ENCODE measurements at regions not wholly inside any gene's neighbourhood (a gene's known extent, or its start where the extent isn't known, plus 50 kb on each side); places are given as distances from the start of the nearest gene placed in this dataset.
"Not testable (repeated sequence)": the region's sequence is repeated elsewhere in the genome, so short reads cannot be mapped to it uniquely, and the experiment has no call there.

DNA sequence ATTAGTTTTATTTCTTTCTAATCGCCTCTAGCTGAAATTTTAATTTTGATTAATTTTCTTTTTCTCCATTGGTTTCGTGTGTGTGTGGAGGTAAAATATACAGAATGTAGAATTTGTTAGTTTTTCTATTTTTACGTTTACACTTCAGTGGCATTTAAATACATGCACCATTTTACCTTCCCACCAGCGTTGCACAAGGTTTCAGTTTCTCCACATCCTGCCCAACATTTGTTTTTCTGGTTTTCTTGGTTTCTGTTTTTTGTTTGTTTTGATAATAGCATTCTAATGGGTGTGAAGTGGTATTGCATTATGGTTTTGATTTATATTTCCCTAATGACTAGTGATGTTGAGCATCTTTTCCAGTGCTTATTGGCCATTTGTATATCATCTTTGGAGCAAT is 871.4 kb upstream of the DEFB115 start:
- FAIRE-seq; DNase-seq (ENCODE audit: low spot score): not testable (repeated sequence)

DNA sequence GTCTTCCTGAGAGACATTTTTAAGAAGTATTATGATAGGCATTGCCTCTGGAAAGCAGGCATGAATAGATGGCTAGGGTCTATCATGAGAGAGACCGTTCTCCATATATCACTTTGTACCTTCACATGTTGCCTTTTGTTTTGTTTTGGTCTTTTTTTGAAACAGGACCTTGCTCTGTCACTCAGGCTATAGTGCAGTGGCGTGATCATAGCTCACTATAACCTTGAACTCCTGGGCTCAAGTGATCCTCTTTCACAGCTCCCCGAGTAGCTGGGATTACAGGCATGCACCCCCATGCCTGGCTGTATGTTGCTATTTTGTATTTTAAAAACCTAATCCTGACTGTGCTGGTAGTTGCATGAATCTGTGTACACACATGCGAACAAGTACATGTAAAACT is 869.6 kb upstream of the DEFB115 start:
- FAIRE-seq, result not testable (repeated sequence)

DNA sequence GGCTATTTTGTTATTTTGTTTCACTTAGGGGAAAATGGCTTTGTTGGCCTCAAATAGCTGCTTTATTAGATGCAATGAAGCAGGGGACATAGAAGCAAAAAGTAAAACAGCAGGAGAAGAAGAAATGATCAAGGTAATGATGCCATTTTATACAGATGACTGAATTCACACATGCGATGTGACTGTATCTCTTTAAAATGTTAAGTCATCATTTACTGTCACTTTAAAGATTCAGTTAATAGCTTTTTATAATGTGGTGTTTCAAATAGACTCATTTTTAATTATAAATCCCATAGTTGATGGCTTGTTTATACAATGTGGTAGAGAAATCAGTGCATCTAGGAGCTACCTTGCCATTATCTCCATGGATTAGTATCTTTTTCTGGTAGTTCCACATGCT is 863.9 kb upstream of the DEFB115 start:
- not testable (repeated sequence) for DNase-seq (ENCODE audit: low spot score); FAIRE-seq

More for the DNA sequence above, 869.6 kb upstream of the DEFB115 start:
- not testable (repeated sequence) for DNase-seq (ENCODE audit: low spot score)

DNA sequence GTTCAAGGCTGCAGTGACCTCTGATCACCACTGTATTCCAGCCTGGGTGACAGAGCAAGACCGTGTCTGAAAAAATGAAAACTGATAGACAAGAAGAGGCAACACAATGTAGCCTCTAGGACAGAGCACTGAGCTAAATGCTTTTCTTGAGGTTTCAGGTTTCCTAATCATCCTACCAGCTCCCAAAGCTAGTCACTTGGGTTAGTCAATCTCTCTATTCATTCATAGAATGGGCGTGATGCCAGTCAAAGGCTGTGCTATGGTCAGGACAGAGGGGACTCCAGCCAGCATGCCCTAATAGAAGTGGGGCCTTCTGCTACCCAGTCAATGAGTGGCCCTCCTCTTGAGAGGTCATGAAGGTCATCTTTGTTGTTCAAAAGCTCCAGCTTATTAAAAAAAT is 860.4 kb upstream of the DEFB115 start:
- FAIRE-seq; DNase-seq (ENCODE audit: low spot score): not testable (repeated sequence)

DNA sequence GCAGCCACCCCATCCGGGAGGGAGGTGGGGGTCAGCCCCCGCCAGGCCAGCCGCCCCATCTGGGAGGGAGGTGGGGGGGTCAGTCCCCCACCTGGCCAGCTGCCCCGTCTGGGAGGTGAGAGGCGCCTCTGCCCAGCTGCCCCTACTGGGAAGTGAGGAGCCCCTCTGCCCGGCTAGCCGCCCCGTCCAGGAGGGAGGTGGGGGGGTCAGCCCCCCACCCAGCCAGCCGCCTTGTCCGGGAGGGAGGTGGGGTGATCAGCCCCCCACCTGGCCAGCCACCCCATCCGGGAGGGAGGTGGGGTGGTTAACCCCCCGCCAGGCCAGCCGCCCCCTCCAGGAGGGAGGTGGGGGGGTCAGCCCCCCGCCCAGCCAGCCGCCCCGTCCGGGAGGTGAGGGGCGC is 852.4 kb upstream of the DEFB115 start:
- DNase-seq (ENCODE audit: low spot score); FAIRE-seq: not testable (repeated sequence)

DNA sequence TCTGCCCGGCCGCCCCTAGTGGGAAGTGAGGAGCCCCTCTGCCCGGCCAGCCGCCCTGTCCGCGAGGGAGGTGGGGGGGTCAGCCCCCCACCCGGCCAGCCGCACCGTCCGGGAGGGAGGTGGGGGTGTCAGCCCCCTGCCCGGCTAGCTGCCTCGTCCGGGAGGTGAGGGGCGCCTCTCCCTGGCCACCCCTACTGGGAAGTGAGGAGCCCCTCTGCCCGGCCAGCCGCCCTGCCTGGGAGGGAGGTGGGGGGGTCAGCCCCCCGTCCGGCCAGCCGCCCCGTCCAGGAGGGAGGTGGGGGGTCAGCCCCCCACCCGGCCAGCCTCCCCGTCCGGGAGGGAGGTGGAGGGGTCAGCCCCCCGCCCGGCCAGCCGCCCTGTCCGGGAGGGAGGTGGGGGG is 851.9 kb upstream of the DEFB115 start:
- FAIRE-seq; DNase-seq (ENCODE audit: low spot score): not testable (repeated sequence)

DNA sequence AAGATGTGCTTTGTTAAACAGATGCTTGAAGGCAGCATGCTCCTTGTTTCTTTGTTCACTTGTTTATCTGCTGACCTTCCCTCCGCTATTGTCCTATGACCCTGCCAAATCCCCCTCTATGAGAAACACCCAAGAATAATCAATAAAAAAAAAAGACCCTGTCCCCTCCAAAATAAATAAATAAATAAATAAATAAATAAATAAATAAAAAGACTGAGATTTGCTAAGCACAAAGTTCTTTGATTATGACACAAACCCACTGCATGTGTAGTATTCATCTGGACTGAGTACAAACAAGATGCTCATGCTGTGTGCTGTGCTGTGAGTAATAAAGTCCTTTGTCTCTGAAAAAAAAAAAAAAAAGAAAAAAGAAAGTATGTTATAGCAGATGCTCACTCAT is 851.1 kb upstream of the DEFB115 start:
- not testable (repeated sequence) for DNase-seq (ENCODE audit: low spot score); FAIRE-seq

DNA sequence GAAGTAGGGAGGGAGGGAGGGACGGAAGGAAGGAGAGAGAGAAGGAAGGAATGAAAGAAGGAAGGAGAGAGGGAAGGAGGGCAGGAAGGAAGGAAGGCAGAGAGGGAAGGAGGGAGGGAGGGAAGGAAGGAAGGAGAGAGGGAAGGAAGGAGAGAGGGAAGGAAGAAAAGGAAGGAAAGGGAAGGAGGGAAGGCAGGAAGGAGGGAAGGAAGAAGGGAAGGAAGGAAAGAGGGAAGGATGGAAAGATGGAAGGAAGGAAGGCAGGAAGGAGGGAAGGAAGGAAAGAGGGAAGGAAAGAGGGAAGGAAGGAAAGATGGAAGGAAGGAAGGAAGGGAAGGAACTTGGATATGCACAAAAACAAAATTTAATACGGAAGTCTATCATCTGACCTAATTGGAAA is 844.5 kb upstream of the DEFB115 start:
- FAIRE-seq, result no peak
- DNase-seq (ENCODE audit: low spot score), result no peak

DNA sequence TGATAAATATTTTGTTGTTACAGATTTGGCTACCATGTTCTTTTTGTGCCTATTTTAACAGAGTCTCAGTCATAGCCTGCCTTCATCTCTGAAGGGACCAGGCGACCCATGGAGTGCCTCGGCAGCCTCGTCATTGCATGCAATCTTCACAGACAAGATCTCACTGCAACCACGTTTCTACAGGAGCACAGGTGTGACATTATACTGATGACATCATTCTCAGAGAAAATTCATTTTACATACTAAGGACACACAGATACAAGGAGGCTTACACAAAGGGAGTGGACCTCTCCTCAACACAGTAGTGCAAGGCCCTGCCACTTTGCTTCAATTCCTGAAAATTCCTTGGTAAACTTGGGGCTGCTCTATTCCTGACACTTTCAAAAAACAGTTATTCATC is 840.1 kb upstream of the DEFB115 start:
- FAIRE-seq; DNase-seq (ENCODE audit: low spot score): not testable (repeated sequence)

DNA sequence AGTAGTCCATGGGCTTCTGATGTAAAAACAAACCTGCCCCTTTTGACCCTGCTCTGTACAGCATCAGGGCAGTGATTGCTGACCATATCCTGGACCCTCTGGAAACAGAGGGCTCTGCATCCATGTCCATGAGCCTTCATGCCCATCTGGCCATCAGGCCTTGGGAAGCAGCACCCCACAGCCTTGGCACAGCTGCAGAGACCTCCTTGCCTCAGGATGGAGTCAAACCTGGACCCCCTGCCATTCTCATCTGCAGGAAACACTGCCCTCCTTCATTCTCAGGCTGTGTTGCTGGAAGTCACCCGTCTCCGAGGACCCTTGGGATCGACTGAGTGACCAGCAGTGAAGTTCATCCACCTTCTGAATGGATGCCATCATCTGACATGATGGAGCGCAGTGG is 839.1 kb upstream of the DEFB115 start:
- not testable (repeated sequence) for FAIRE-seq; DNase-seq (ENCODE audit: low spot score)

DNA sequence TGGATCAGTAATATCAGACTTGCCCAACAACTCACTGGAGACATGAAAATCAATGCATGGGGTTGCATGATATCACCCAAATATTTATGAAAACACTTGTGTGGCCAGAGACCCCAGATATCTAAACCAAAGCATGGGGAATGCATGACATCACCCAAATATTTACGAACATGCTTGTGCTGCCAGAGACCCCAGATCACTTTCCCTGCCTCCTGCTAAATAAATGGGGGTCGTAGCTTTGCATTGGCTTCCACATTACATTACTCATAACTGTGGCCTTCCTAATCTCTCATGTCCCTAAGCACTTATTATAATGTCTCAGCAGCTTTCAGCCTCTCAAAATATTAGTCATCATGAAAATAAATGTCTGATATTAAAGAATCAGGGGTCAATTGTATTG is 838.0 kb upstream of the DEFB115 start:
- FAIRE-seq (no peak), DNase-seq (ENCODE audit: low spot score) (no peak)

DNA sequence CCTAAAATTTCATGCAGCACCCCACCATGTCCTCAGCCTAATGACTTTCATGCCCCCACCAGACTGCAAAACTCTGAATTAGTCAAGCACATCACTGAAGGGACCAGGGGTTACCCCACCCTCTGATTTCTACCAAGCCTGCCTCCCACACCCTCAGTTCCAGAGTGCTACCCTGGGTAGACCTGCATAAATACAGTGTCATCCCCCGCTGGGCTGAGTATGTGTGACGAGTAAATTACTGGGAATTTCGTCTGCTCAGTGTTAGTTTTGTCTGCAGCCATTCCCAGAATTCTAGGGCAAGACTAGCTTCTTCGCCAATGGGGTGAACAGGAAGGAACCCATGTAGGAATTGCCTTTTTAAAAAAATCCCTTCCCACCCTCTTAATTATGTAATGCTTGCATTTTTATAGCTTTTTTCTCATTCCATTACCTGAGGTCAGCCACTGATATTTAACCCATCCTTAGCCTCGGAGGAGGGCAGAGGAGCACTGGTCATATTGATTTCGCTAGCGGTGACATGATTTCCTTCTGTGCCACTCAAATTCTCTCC is 837.5 kb upstream of the DEFB115 start:
- DNase-seq (ENCODE audit: low spot score); FAIRE-seq: not testable (repeated sequence)
